ENCODE measurements at regions not wholly inside any gene's neighbourhood (a gene's known extent, or its start where the extent isn't known, plus 50 kb on each side); places are given as distances from the start of the nearest gene placed in this dataset.

DNA sequence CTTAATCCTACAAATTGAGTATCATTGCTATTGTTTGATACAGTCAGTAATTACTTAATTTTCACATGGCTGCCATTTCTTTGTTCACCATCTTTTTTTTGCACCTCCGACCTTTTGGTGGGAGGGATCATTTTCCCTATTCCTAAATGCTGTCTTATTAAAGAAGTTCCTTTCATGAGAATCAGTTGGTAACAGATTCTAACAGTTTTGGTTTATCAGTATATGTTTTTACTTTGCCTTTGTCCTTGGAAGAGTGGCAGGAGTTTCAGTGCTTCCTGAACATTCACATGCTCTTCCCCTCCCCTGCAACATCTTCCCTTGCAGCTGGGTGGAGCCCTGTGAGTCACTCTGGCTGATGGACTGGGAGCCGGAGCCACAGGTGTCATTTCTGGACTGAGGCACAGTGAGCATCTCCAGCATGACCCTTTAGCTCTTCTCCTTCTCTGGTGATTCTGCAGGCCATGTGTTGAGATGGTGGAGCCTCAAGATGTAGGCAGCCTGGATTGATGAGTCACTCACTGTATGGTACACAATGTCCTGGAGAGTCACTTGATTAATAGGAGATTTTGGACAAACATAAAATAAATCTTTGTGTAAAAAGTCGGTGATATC is 217.7 kb downstream of the URB2 start:
- TF ChIP-seq, protein P1, sequence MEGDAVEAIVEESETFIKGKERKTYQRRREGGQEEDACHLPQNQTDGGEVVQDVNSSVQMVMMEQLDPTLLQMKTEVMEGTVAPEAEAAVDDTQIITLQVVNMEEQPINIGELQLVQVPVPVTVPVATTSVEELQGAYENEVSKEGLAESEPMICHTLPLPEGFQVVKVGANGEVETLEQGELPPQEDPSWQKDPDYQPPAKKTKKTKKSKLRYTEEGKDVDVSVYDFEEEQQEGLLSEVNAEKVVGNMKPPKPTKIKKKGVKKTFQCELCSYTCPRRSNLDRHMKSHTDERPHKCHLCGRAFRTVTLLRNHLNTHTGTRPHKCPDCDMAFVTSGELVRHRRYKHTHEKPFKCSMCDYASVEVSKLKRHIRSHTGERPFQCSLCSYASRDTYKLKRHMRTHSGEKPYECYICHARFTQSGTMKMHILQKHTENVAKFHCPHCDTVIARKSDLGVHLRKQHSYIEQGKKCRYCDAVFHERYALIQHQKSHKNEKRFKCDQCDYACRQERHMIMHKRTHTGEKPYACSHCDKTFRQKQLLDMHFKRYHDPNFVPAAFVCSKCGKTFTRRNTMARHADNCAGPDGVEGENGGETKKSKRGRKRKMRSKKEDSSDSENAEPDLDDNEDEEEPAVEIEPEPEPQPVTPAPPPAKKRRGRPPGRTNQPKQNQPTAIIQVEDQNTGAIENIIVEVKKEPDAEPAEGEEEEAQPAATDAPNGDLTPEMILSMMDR (conservative IDR thresholded peaks at IDR 0.05): peak; percentile 44
- no peak for TF ChIP-seq ZFX (IDR thresholded peaks at IDR 0.05)
